KBM-7 (cell line): ENCODE measurements at regions not wholly inside any gene's neighbourhood (a gene's known extent, or its start where the extent isn't known, plus 50 kb on each side); places are given as distances from the start of the nearest gene placed in this dataset.
"Not testable (repeated sequence)": the region's sequence is repeated elsewhere in the genome, so short reads cannot be mapped to it uniquely, and the experiment has no call there.

Source experiments
- DNase-seq: peaks from one replicate; pipeline ENCODE4 v3.0.0-alpha.2; 2015
- in situ Hi-C: fragments of 300-500 bp; cut with MboI; formaldehyde crosslinking; loops from 2 replicates; pipeline ENCODE4 v1.14.3; 2020; ENCODE audit warnings: low sequenced_read_pairs, low pct_unique_long_range_greater_than_20kb, mixed read lengths

- in situ Hi-C loops: no loop called here
- no peak for DNase-seq
These were observed 484.7 kb downstream of the DACH1 start for GRCh38 chr13:71382285-71382684.

GRCh38 chr13:71380191-71380590 lies 486.8 kb downstream of the DACH1 start:
- in situ Hi-C loops: no loop called here

GRCh38 chr13:71378961-71379905 lies 487.8 kb downstream of the DACH1 start:
- in situ Hi-C loops: no loop called here
- DNase-seq: no peak

More at GRCh38 chr13:71380191-71380590, 486.8 kb downstream of the DACH1 start:
- DNase-seq: no peak

- in situ Hi-C loops: no loop called here
- DNase-seq: no peak
These were observed 492.4 kb downstream of the DACH1 start for GRCh38 chr13:71374471-71375049.

GRCh38 chr13:71368336-71368735 lies 498.7 kb downstream of the DACH1 start:
- in situ Hi-C loops: no loop called here

GRCh38 chr13:71360041-71360440 lies 507.0 kb downstream of the DACH1 start:
- no peak for DNase-seq
- in situ Hi-C loops: no loop called here

More at GRCh38 chr13:71368336-71368735, 498.7 kb downstream of the DACH1 start:
- no peak for DNase-seq

- no peak for DNase-seq
- in situ Hi-C loops: no loop called here
These were observed 507.4 kb downstream of the DACH1 start for GRCh38 chr13:71359641-71360040.

- in situ Hi-C loops: no loop called here
- DNase-seq: no peak
These were observed 508.8 kb downstream of the DACH1 start for GRCh38 chr13:71358218-71358617.

GRCh38 chr13:71355010-71355409 lies 512.0 kb downstream of the DACH1 start:
- DNase-seq: no peak
- in situ Hi-C loops: no loop called here

GRCh38 chr13:71350886-71351285 lies 516.1 kb downstream of the DACH1 start:
- in situ Hi-C loops: no loop called here
- no peak for DNase-seq

- in situ Hi-C loops, DNase-seq: not testable (repeated sequence)
These were observed 521.1 kb downstream of the DACH1 start for GRCh38 chr13:71345856-71346255.

GRCh38 chr13:71339736-71340135 lies 527.3 kb downstream of the DACH1 start:
- DNase-seq: no peak
- in situ Hi-C loops: no loop called here

GRCh38 chr13:71339005-71339404 lies 528.0 kb downstream of the DACH1 start:
- in situ Hi-C loops: no loop called here
- DNase-seq: no peak

GRCh38 chr13:71338070-71338469 lies 528.9 kb downstream of the DACH1 start:
- in situ Hi-C loops: no loop called here
- no peak for DNase-seq

GRCh38 chr13:71327266-71327665 lies 539.7 kb downstream of the DACH1 start:
- DNase-seq: no peak
- in situ Hi-C loops: no loop called here

GRCh38 chr13:71325556-71325955 lies 541.4 kb downstream of the DACH1 start:
- DNase-seq: no peak
- in situ Hi-C loops: no loop called here

- in situ Hi-C loops: no loop called here
- DNase-seq: no peak
These were observed 543.7 kb downstream of the DACH1 start for GRCh38 chr13:71323266-71323665.

- in situ Hi-C loops: no loop called here
- peak; percentile 34 for DNase-seq
These were observed 546.6 kb downstream of the DACH1 start for GRCh38 chr13:71320452-71320851.

GRCh38 chr13:71316792-71317363 lies 550.1 kb downstream of the DACH1 start:
- no peak for DNase-seq
- in situ Hi-C loops: no loop called here

GRCh38 chr13:71312923-71313322 lies 554.1 kb downstream of the DACH1 start:
- DNase-seq: no peak
- in situ Hi-C loops: no loop called here
